Smooth muscle cell (in vitro differentiated cells): ENCODE measurements at regions not wholly inside any gene's neighbourhood (a gene's known extent, or its start where the extent isn't known, plus 50 kb on each side); places are given as distances from the start of the nearest gene placed in this dataset.

Experiments
- DNase-seq: peaks from one replicate; lab custom pipeline; 2025; ENCODE audit not compliant: unreplicated experiment; lab: John Stamatoyannopoulos, UW
- H2AFZ ChIP-seq: fragments of 200-600 bp; sonication (generic); 2 replicates; pipeline ENCODE4 v1.6.0; 2016; ENCODE audit warnings: antibody characterized with exemption, low read depth, mild to moderate bottlenecking
- H3F3A ChIP-seq: fragments of 200-600 bp; sonication (generic); 2 replicates; pipeline ENCODE4 v1.6.0; 2017; ENCODE audit warnings: antibody characterized with exemption, low read depth
- H3K27ac ChIP-seq: fragments of 200-600 bp; sonication (generic); 2 replicates; pipeline ENCODE4 v1.5.1; 2016; ENCODE audit warnings: low read depth, mild to moderate bottlenecking
- H3K27me3 ChIP-seq: fragments of 200-600 bp; sonication (generic); 2 replicates; pipeline ENCODE4 v1.6.1; 2016; ENCODE audit warnings: low read depth, mild to moderate bottlenecking
- H3K36me3 ChIP-seq: fragments of 200-600 bp; sonication (generic); 2 replicates; pipeline ENCODE4 v1.5.1; 2016; ENCODE audit warnings: low read depth
- H3K4me1 ChIP-seq: fragments of 200-600 bp; sonication (generic); 2 replicates; pipeline ENCODE4 v1.5.1; 2016; ENCODE audit warnings: low read depth
- H3K4me2 ChIP-seq: fragments of 200-600 bp; sonication (generic); 2 replicates; pipeline ENCODE4 v1.6.0; 2016; ENCODE audit warnings: mild to moderate bottlenecking
- H3K4me3 ChIP-seq: fragments of 200-600 bp; sonication (generic); 2 replicates; pipeline ENCODE4 v1.5.1; 2016; ENCODE audit warnings: mild to moderate bottlenecking
- H3K79me2 ChIP-seq: fragments of 200-600 bp; sonication (generic); 2 replicates; pipeline ENCODE4 v1.6.0; 2016; ENCODE audit warnings: low read depth, mild to moderate bottlenecking
- H3K9ac ChIP-seq: fragments of 200-600 bp; sonication (generic); 2 replicates; pipeline ENCODE4 v1.6.0; 2016; ENCODE audit warnings: low read depth
- H3K9me3 ChIP-seq: fragments of 200-600 bp; sonication (generic); replicated peaks from 2 replicates; pipeline ENCODE4 v1.5.1; 2016; ENCODE audit warnings: low read depth
- H4K20me1 ChIP-seq: fragments of 200-600 bp; sonication (generic); 2 replicates; pipeline ENCODE4 v1.6.0; 2016; ENCODE audit warnings: low read depth
- WGBS: methylation state at CpG from one replicate; pipeline ENCODE4 v1.1.7; 2016; ENCODE audit warnings: low lambda C conversion rate; 5-methylcytosine and 5-hydroxymethylcytosine counted together
- TF ChIP-seq, protein P1 (sequence below): fragments of 200-600 bp; sonication (generic); IDR thresholded peaks from 2 replicates; pipeline ENCODE4 v1.5.1; 2017; ENCODE audit warnings: borderline replicate concordance, mild to moderate bottlenecking, antibody characterized with exemption; ENCODE audit not compliant: insufficient read depth, poor library complexity, severe bottlenecking

DNA sequence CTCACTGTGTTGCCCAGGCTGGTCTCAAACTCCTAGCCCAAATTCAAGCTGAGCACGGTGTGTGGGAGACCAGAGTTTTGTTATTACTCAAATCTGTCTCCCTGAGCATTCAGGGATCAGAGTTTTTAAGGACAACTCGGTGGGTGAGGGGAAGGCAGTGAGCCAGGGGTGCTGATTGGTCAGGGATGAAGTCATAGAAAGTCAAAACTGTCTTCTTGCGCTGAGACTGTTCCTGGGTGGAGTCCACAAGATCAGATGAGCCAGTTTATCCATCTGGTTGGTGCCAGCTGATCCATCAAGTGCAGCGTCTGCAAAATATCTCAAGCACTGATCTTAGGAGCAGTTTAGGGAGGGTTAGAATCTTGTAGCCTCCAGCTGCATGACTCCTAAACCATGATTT, 346.3 kb downstream of the TMEM114 start:
- Histone ChIP-seq H3K79me2 (no peaks in the 10 kb centered on the region), H3K4me2 (no peak overlapping the region), H3K9ac (no peak overlapping the region), H3K27me3 (no peaks in the 10 kb centered on the region), H3K9me3 (no peaks in the 10 kb centered on the region), H2AFZ (no peak overlapping the region), H4K20me1 (no peaks in the 10 kb centered on the region), H3K36me3 (no peaks in the 10 kb centered on the region), H3K27ac (no peak overlapping the region), H3F3A (no peaks in the 10 kb centered on the region), H3K4me3 (no peak overlapping the region), H3K4me1 (no peaks in the 10 kb centered on the region)
- TF ChIP-seq, protein P1, sequence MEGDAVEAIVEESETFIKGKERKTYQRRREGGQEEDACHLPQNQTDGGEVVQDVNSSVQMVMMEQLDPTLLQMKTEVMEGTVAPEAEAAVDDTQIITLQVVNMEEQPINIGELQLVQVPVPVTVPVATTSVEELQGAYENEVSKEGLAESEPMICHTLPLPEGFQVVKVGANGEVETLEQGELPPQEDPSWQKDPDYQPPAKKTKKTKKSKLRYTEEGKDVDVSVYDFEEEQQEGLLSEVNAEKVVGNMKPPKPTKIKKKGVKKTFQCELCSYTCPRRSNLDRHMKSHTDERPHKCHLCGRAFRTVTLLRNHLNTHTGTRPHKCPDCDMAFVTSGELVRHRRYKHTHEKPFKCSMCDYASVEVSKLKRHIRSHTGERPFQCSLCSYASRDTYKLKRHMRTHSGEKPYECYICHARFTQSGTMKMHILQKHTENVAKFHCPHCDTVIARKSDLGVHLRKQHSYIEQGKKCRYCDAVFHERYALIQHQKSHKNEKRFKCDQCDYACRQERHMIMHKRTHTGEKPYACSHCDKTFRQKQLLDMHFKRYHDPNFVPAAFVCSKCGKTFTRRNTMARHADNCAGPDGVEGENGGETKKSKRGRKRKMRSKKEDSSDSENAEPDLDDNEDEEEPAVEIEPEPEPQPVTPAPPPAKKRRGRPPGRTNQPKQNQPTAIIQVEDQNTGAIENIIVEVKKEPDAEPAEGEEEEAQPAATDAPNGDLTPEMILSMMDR, result no peak
- WGBS, result 58% methylated on average over 4 of the region's 4 CpGs
- DNase-seq, result no peak

DNA sequence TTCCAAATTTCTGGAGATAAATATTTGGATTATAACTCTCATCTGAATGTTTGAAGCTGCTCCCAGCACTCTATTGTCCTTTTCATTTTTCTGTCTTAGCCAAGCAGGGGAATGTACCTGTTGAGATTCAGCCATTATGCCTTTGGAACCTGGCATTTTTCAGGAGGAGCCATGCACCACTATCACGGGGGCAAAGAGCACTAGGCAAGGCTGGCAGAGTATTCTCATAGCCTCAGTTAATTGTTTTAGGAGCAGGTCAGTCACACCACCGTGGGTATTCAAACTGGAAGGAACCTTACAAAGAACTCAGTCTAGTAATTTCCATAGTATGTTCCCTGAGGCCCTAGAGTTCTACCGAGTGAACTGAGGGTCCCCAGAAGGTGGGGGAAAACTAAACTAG, 348.9 kb downstream of the TMEM114 start:
- H3K4me1 ChIP-seq, result no peaks in the 10 kb centered on the region
- H3K27me3 ChIP-seq, result no peaks in the 10 kb centered on the region
- H3K9ac ChIP-seq, result no peak overlapping the region
- H3K4me2 ChIP-seq, result no peak overlapping the region
- 62% methylated on average over 3 of the region's 3 CpGs for WGBS
- no peak overlapping the region for H2AFZ ChIP-seq
- H3K36me3 ChIP-seq, result no peaks in the 10 kb centered on the region
- no peak for DNase-seq
- TF ChIP-seq, protein P1, result no peak
- no peaks in the 10 kb centered on the region for H3K9me3 ChIP-seq
- no peak overlapping the region for H3K4me3 ChIP-seq
- no peaks in the 10 kb centered on the region for H4K20me1 ChIP-seq
- no peak overlapping the region for H3K27ac ChIP-seq
- H3K79me2 ChIP-seq, result no peaks in the 10 kb centered on the region
- H3F3A ChIP-seq, result no peaks in the 10 kb centered on the region

DNA sequence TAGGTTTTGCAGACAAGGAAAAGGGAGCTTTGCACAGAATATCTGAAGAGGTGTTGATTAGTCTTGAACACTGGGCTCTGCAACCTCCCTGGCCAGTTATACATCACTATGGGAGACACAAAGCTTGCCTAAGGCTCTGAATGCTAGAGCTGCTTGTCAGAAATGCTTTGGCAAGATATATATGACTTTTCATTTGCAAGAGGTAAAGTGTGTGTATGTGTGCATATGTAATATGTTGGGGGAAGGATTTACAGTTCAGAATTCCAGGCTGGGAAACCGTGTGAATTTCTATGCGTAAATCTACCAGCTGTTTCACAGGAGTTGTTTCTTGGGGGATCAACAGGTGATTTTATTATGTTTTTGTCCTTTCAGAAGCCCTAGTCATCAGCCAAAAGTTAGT, 350.9 kb downstream of the TMEM114 start:
- 84% methylated on average over 2 of the region's 2 CpGs for WGBS
- no peaks in the 10 kb centered on the region for H3F3A ChIP-seq

DNA sequence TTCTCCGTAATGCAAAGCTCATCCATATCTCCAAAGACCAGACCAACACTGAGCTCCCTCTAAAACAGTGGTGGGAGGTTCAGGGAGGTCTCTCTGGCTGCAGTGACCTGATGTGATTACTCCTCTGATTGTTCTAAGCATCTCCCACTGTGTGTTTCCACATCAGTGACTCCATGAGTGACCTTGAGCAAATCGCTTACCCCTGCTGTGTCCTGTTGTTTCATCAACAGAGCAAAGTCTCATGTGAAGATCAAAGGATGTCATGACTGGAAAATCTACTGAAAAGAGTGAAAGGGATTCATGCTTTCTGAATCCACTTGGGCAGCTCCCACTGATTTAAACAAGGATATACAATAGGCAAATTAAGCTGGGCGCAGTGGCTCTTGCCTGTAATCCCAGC, 352.9 kb downstream of the TMEM114 start:
- Histone ChIP-seq H3K36me3 (no peaks in the 10 kb centered on the region), H3F3A (no peaks in the 10 kb centered on the region), H2AFZ (no peak overlapping the region), H3K79me2 (no peaks in the 10 kb centered on the region), H3K4me2 (no peak overlapping the region), H3K4me1 (no peaks in the 10 kb centered on the region), H4K20me1 (no peaks in the 10 kb centered on the region), H3K9ac (no peak overlapping the region), H3K27me3 (no peaks in the 10 kb centered on the region), H3K9me3 (no peaks in the 10 kb centered on the region), H3K27ac (no peak overlapping the region), H3K4me3 (no peak overlapping the region)
- WGBS, result 90% methylated on average over 3 of the region's 3 CpGs
- DNase-seq, result no peak
- TF ChIP-seq, protein P1, result no peak

More for the DNA sequence above, 350.9 kb downstream of the TMEM114 start:
- no peak overlapping the region for H3K4me3 ChIP-seq
- no peaks in the 10 kb centered on the region for H3K9me3 ChIP-seq
- H2AFZ ChIP-seq, result no peak overlapping the region
- H3K4me2 ChIP-seq, result no peak overlapping the region
- H3K27ac ChIP-seq, result no peak overlapping the region
- no peak for DNase-seq
- H3K9ac ChIP-seq, result no peak overlapping the region
- no peaks in the 10 kb centered on the region for H4K20me1 ChIP-seq
- H3K4me1 ChIP-seq, result no peaks in the 10 kb centered on the region
- H3K27me3 ChIP-seq, result no peaks in the 10 kb centered on the region
- H3K79me2 ChIP-seq, result no peaks in the 10 kb centered on the region
- no peaks in the 10 kb centered on the region for H3K36me3 ChIP-seq
- TF ChIP-seq, protein P1, result no peak
